Adrenal gland (tissue), 9 donors: ENCODE measurements at regions not wholly inside any gene's neighbourhood (a gene's known extent, or its start where the extent isn't known, plus 50 kb on each side); places are given as distances from the start of the nearest gene placed in this dataset.
A peak's percentile ranks its signal among the peaks of the same experiment; 100 is the strongest.
"Not testable (repeated sequence)": the region's sequence is repeated elsewhere in the genome, so short reads cannot be mapped to it uniquely, and the experiment has no call there.

Experiments used
- DNase-seq, 7 donors: peaks; one replicate each; pipeline ENCODE4 v3.0.0-alpha.2; 2019 to 2020
- H3K27ac ChIP-seq, 5 donors: fragments of 200-600 bp; sonication (generic) in 4 of 5; 1 replicate in 3 of 5; 2 replicates in 2 of 5; pipeline versions ENCODE4 v1.5.1 to v1.8.0; 2016 to 2020; ENCODE audit warnings: mild to moderate bottlenecking in 1 of 5
- H3K27me3 ChIP-seq: fragments of 200-600 bp; 2 replicates; pipeline ENCODE4 v1.8.0; 2021
- H3K36me3 ChIP-seq, 2 donors: fragments of 200-600 bp; replicated peaks in 1 of 2; 1 replicate in 1 of 2; 2 replicates in 1 of 2; pipeline versions ENCODE4 v1.5.1 to v1.8.0; 2018 to 2022
- H3K4me1 ChIP-seq, 2 donors: fragments of 200-600 bp; replicated peaks in 1 of 2; 1 replicate in 1 of 2; 2 replicates in 1 of 2; pipeline versions ENCODE4 v1.5.1 to v1.8.0; 2018 to 2021
- H3K4me3 ChIP-seq, 4 donors: fragments of 200-600 bp; sonication (generic) in 3 of 4; one replicate each; pipeline ENCODE4 v1.5.1; 2016 to 2018
- H3K9me3 ChIP-seq, 3 donors: fragments of 200-600 bp; sonication (generic) in 1 of 3; replicated peaks in 1 of 3; 1 replicate in 2 of 3; 2 replicates in 1 of 3; pipeline versions ENCODE4 v1.5.1 to v1.8.0; 2016 to 2021
- WGBS, 4 donors: extraction: QIAGEN DNeasy Blood & Tissue Kit in 2 of 4; methylation state at CpG; one replicate each; pipeline versions ENCODE4 v1.1.5 to v1.1.7; 2013 to 2017; 5-methylcytosine and 5-hydroxymethylcytosine counted together
- intact Hi-C, 2 donors: fragments of 100-400 bp; cut with DNase I; formaldehyde crosslinking; loops; one replicate each; pipeline versions ENCODE4 v1.14.1 to v1.15.0; 2022 to 2023
- TF ChIP-seq, protein P1 (sequence below), 6 experiments: fragments of 450-650 bp in 4 of 6; fragments of 200-600 bp in 2 of 6; sonication (generic) in 1 of 6; IDR thresholded peaks; 1 replicate in 5 of 6; 2 replicates in 1 of 6; pipeline versions ENCODE4 v1.5.1 to v1.8.0; 2016 to 2021; ENCODE audit warnings: antibody characterized with exemption in 6 of 6, mild to moderate bottlenecking in 2 of 6, moderate library complexity in 1 of 6
- donor health status: healthy with polysubstance abuse.
- donor health status: Bipolar disorder and iron deficiency.
- donor health status: DM: yes; HTN: yes; CAD: no.
- donor health status: DM: no; HTN: no; CAD: no.
- donor health status: DM: no; HTN: no; CAD: no.

DNA sequence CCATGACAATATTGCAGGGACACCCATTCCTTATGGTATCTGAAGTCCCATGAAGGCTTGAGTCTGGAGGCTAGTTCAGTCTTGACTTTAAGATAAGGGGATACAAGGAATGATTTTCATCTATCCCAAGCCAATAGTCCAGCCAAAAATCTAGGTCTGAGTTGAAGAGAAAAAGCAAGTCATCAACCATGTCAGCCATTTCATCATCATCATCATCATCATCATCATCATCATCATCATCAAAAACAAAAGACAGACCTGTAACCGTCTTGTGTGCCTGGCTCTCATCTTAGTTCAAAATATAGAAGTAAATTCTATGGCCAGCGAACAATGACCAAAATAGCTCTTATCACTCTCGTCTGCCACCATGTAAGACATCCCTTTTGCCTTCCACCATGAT is 59.5 kb upstream of the FAM90A26 start:
- H3K4me3 ChIP-seq, H3K36me3 ChIP-seq, DNase-seq, H3K27ac ChIP-seq, H3K27me3 ChIP-seq, H3K4me1 ChIP-seq, H3K9me3 ChIP-seq, intact Hi-C loops: not testable (repeated sequence)
- 80 to 93% (median 82%) methylated on average over 2 to 3 of the region's 3 CpGs for WGBS, 4 donors

DNA sequence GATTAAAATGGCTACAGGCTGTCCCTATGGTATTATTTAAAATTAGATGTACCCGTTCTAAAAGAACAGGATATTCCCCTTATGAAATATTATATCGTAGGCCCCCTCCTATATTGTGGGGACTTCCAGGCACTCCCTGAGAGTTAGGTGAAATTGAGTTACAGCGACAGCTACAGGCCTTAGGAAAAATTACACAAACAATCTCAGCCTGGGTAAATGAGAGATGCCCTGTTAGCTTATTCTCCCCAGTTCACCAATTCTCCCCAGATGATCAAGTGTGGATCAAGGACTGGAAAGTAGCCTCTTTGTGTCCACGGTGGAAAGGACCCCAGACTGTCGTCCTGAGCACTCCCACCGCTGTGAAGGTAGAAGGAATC is 67.1 kb upstream of the FAM90A26 start:
- H3K27me3 ChIP-seq, H3K4me1 ChIP-seq, DNase-seq, H3K27ac ChIP-seq, intact Hi-C loops, H3K36me3 ChIP-seq, H3K4me3 ChIP-seq, H3K9me3 ChIP-seq: not testable (repeated sequence)
- TF ChIP-seq, protein P1, sequence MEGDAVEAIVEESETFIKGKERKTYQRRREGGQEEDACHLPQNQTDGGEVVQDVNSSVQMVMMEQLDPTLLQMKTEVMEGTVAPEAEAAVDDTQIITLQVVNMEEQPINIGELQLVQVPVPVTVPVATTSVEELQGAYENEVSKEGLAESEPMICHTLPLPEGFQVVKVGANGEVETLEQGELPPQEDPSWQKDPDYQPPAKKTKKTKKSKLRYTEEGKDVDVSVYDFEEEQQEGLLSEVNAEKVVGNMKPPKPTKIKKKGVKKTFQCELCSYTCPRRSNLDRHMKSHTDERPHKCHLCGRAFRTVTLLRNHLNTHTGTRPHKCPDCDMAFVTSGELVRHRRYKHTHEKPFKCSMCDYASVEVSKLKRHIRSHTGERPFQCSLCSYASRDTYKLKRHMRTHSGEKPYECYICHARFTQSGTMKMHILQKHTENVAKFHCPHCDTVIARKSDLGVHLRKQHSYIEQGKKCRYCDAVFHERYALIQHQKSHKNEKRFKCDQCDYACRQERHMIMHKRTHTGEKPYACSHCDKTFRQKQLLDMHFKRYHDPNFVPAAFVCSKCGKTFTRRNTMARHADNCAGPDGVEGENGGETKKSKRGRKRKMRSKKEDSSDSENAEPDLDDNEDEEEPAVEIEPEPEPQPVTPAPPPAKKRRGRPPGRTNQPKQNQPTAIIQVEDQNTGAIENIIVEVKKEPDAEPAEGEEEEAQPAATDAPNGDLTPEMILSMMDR (IDR thresholded peaks at IDR 0.05), result peak in 3 of 6 experiments; percentile 14 to 19 (median 15)
- 17 to 24% (median 20%) methylated on average over 5 to 6 of the region's 6 CpGs for WGBS, 4 donors

DNA sequence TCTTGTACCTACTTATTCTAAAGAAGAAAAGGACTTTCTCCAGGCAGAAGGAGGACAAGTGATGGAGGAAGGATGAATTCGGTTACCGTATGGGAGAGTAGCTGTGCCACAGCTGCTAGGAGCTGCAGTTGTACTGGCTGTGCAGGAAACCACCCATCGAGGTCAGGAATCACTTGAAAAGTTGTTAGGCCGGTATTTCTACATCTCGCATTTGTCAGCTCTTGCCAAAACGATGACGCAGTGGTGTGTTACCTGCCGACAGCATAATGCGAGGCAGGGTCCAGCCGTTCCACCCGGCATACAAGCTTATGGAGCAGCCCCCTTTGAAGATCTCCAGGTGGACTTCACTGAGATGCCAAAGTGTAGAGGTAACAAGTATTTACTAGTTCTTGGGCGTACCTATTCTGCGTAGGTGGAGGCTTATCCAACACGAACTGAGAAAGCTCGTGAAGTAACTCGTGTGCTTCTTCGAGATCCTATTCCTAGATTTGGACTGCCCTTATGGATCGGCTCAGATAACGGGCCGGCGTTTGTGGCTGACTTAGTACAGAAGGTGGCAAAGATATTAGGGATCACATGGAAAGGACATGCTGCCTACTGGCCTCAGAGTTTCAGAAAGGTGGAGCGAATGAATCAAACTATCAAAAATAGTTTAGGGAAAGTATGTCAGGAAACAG is 67.6 kb upstream of the FAM90A26 start:
- WGBS, 4 donors, result 84 to 89% (median 86%) methylated on average over 21 to 22 of the region's 22 CpGs
- H3K4me3 ChIP-seq, H3K27ac ChIP-seq, intact Hi-C loops, H3K4me1 ChIP-seq, H3K27me3 ChIP-seq, H3K9me3 ChIP-seq, H3K36me3 ChIP-seq, DNase-seq: not testable (repeated sequence)

DNA sequence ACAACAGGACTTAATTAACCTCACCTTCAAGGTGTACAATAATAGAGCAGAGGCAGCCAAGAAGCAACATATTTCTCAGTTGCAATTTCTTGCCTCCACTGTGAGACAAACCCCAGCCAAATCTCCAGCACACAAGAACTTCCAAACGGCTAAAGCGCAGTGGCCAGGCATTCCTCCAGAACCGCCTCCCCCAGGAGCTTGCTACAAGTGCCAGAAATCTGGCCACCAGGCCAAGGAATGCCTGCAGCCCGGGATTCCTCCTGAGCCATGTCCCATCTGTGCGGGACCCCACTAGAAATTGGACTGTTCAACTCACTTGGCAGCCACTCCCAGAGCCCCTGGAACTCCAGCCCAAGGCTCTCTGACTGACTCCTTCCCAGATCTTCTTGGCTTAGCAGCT is 73.9 kb upstream of the FAM90A26 start:
- H3K4me3 ChIP-seq, H3K9me3 ChIP-seq, H3K27ac ChIP-seq, H3K4me1 ChIP-seq, H3K36me3 ChIP-seq, H3K27me3 ChIP-seq, intact Hi-C loops, DNase-seq: not testable (repeated sequence)
- WGBS, 4 donors, result 40 to 80% (median 73%) methylated on average over 2 to 5 of the region's 5 CpGs

DNA sequence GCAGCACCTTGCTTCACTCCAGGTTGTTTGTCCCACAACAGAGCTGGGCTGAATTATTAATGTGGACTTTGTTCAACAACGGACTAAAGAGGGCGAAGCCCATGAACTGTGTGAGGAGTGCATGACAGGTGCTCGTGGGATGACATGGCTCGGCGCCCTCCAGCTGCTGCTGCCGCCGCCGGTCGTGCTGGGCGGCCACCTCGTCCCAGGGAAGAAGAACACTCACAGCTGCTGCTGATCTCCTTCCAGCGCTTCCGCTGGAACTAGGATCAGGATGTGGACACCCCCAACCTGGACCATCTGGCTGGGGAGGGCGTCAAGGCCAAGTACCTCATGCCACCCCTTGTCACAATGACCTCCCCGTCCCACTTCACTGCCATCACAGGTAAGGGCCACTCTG is 91.4 kb upstream of the FAM90A26 start:
- DNase-seq, H3K9me3 ChIP-seq, H3K36me3 ChIP-seq, H3K4me3 ChIP-seq, H3K27ac ChIP-seq, H3K4me1 ChIP-seq, intact Hi-C loops, H3K27me3 ChIP-seq: not testable (repeated sequence)
- 85 to 92% (median 91%) methylated on average over 14 to 15 of the region's 15 CpGs for WGBS, 4 donors

DNA sequence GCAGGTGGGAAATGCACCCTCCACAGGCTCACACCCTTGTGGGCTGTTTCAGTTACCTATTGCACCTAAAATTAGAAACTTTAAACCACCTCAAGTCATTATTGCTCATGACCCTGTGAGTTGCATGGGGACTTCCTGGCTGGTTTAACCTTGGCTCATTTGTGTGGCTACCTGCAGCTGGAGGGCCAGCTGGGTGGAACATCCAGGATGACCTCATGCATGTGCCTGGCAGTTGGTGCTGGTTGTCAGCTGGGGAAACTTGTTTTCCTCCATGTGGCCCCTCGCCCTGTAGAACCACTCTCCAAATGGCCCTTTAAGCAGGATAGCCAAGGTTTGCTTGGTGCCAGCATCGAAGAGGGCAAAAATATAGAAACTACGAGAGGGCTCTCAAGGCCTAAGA is 93.2 kb upstream of the FAM90A26 start:
- H3K4me3 ChIP-seq, H3K27ac ChIP-seq, H3K4me1 ChIP-seq, H3K36me3 ChIP-seq, DNase-seq, intact Hi-C loops, H3K9me3 ChIP-seq, H3K27me3 ChIP-seq: not testable (repeated sequence)
- 72 to 80% (median 77%) methylated on average over 2 to 3 of the region's 3 CpGs for WGBS, 4 donors

DNA sequence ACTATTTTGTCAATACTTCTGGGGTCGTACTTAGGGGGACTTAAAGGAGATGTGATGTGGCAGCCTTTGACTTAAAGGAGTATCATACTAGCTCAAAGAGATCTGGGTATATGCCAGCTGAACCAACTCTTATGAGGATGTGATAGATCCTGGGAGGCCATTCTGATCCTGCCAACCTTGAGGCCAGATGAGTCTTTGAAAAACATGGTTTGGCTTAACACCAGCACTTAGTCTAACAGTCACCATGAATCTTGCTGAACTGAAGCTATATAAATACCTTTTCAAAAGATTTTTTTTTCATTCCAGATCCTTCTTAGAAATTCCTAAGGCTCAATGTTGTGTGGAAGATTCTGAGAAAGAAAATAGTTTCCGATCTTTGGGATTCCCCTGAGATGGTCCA is 93.7 kb upstream of the FAM90A26 start:
- H3K27ac ChIP-seq, H3K36me3 ChIP-seq, DNase-seq, H3K27me3 ChIP-seq, H3K4me1 ChIP-seq, H3K9me3 ChIP-seq, H3K4me3 ChIP-seq, intact Hi-C loops: not testable (repeated sequence)
- WGBS, 4 donors, result 58 to 87% (median 77%) methylated on average over 2 of the region's 2 CpGs

DNA sequence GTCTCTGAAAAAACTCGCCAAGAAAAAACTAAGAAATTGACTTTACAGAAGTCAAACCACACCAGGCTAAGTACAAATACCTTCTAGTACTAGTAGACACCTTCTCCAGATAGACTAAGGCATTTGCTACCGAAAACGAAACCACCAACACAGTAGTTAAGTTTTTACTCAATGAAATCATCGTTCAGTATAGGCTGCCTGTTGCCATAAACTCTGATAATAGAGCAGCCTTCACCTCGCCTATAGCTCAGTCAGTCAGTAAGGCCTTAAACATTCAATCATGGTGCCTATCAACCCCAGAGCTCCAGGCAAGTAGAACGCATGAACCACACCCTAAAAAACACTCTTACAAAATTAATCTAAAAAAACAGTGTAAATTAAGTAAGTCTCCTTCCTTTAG is 96.8 kb upstream of the FAM90A26 start:
- WGBS, 4 donors, result 62 to 87% (median 82%) methylated on average over 6 of the region's 6 CpGs
- DNase-seq, H3K4me1 ChIP-seq, H3K27me3 ChIP-seq, H3K9me3 ChIP-seq, H3K27ac ChIP-seq, H3K36me3 ChIP-seq, intact Hi-C loops, H3K4me3 ChIP-seq: not testable (repeated sequence)

DNA sequence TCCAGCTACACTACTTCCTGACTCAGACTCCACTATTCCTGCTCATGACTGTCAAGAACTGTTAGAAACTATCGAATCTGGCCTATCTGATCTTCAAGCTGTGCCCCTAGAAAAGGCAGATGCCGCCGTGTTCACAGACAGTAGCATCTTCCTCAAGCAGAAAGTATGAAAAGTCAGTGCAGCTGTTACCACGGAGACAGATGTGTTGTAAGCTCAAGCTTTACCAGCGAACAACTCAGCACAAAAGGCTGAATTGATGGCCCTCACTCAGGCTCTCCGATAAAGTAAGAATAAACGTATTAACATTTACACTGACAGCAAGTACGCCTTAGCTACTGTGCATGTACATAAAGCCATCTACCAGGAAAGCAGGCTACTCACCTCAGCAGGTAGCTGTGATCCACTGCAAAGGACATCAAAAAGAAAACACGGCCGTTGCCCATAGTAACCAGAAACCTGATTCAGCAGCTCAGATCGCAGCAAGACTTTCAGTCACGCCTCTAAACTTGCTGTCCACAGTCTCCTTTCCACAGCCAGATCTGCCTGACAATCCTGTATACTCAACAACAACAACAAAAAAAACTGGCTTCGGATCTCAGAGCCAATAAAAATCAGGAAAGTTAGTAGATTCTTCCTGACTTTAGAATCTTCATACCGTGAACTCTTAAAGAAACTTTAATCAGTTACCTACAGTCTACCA is 97.5 kb upstream of the FAM90A26 start:
- intact Hi-C loops, H3K4me3 ChIP-seq, H3K27ac ChIP-seq, H3K4me1 ChIP-seq, H3K27me3 ChIP-seq, H3K9me3 ChIP-seq, H3K36me3 ChIP-seq, DNase-seq: not testable (repeated sequence)
- 60 to 68% (median 66%) methylated on average over 14 of the region's 14 CpGs for WGBS, 4 donors

DNA sequence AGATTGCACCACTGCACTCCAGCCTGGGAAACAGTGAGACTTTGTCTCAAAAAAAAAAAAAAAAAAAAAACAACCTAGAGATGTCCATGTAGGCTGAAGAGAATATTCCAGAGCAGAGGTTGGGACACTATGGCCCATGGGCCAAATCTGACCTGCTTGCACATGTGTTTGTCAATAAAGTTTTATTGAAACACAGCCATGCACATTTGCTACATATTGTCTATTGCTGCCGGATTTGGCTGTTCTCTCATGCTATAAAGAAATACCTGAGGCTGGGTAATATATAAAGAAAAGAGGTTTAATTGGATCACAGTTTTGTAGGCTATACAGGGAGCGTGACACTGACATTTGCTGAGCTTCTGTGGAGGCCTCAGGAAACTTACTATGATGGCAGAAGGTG is 102.3 kb upstream of the FAM90A26 start:
- H3K36me3 ChIP-seq, H3K27me3 ChIP-seq, DNase-seq, H3K27ac ChIP-seq, H3K4me3 ChIP-seq, H3K9me3 ChIP-seq, H3K4me1 ChIP-seq, intact Hi-C loops: not testable (repeated sequence)
- 88 to 92% (median 90%) methylated on average over 2 of the region's 2 CpGs for WGBS, 4 donors
